ENCODE measurements at regions not wholly inside any gene's neighbourhood (a gene's known extent, or its start where the extent isn't known, plus 50 kb on each side); places are given as distances from the start of the nearest gene placed in this dataset.
A peak's percentile ranks its signal among the peaks of the same experiment; 100 is the strongest.

GRCh38 chr6:41404182-41404845 is 68.9 kb downstream of the NCR2 start:
- no peak for DNase-seq (ENCODE audit: low spot score)

- DNase-seq (ENCODE audit: low spot score), result no peak
Measured at GRCh38 chr6:41405941-41406727, 70.7 kb downstream of the NCR2 start.

- no peak for DNase-seq (ENCODE audit: low spot score)
Measured at GRCh38 chr6:41406728-41407489, 71.5 kb downstream of the NCR2 start.

- DNase-seq (ENCODE audit: low spot score), result no peak
Measured at GRCh38 chr6:41408576-41408975, 73.2 kb downstream of the NCR2 start.

- DNase-seq (ENCODE audit: low spot score), result no peak
Measured at GRCh38 chr6:41408982-41409381, 73.6 kb downstream of the NCR2 start.

- no peak for DNase-seq (ENCODE audit: low spot score)
Measured at GRCh38 chr6:41409489-41409888, 74.1 kb downstream of the NCR2 start.

GRCh38 chr6:41411961-41412360 is 76.6 kb downstream of the NCR2 start:
- DNase-seq (ENCODE audit: low spot score), result no peak

GRCh38 chr6:41413250-41413649 is 77.8 kb downstream of the NCR2 start:
- no peak for DNase-seq (ENCODE audit: low spot score)

GRCh38 chr6:41416501-41416837 is 81.1 kb downstream of the NCR2 start:
- DNase-seq (ENCODE audit: low spot score), result no peak

- no peak for DNase-seq (ENCODE audit: low spot score)
Measured at GRCh38 chr6:41418741-41419140, 83.3 kb downstream of the NCR2 start.

- no peak for DNase-seq (ENCODE audit: low spot score)
Measured at GRCh38 chr6:41419385-41419784, 84.0 kb downstream of the NCR2 start.

GRCh38 chr6:41420186-41420585 is 84.8 kb downstream of the NCR2 start:
- no peak for DNase-seq (ENCODE audit: low spot score)

- DNase-seq (ENCODE audit: low spot score), result no peak
Measured at GRCh38 chr6:41422161-41422560, 86.8 kb downstream of the NCR2 start.

GRCh38 chr6:41423002-41423401 is 87.6 kb downstream of the NCR2 start:
- no peak for DNase-seq (ENCODE audit: low spot score)

- DNase-seq (ENCODE audit: low spot score), result peak; percentile 74
Measured at GRCh38 chr6:41424370-41425058, 89.1 kb downstream of the NCR2 start.

- DNase-seq (ENCODE audit: low spot score), result no peak
Measured at GRCh38 chr6:41425511-41425910, 90.1 kb downstream of the NCR2 start.

- no peak for DNase-seq (ENCODE audit: low spot score)
Measured at GRCh38 chr6:41426438-41426851, 91.0 kb downstream of the NCR2 start.

- no peak for DNase-seq (ENCODE audit: low spot score)
Measured at GRCh38 chr6:41426888-41427641, 91.7 kb downstream of the NCR2 start.

GRCh38 chr6:41427642-41428335 is 92.4 kb downstream of the NCR2 start:
- no peak for DNase-seq (ENCODE audit: low spot score)

- DNase-seq (ENCODE audit: low spot score), result no peak
Measured at GRCh38 chr6:41428336-41428995, 93.1 kb downstream of the NCR2 start.

Measured in activated CD4-positive, alpha-beta T cell treated with anti-CD3 and anti-CD28 coated beads, Interleukin-2, Interleukin-4, amounts not matched to agents 100 ng/mL and 50 ng/mL, durations not matched to agents 16 hours and 8 hours (primary cell).